Calu3 (cell line): ENCODE measurements at regions not wholly inside any gene's neighbourhood (a gene's known extent, or its start where the extent isn't known, plus 50 kb on each side); places are given as distances from the start of the nearest gene placed in this dataset.

ENCODE experiments used
- BruUV-seq: library from RNA; stranded (reverse); fragments of 400-500 nt; replicated peaks from 2 replicates; lab custom pipeline; 2021; lab: Mats Ljungman, UMichigan
- CTCF ChIA-PET: fragments of 300-600 bp; sonication (Branson Sonifier 250); formaldehyde crosslinking; loops from one replicate; lab custom pipeline; 2022; ENCODE audit warnings: antibody characterized with exemption; lab: Charles Lee
- DNase-seq: peaks from one replicate; pipeline ENCODE4 v3.0.0; 2022
- H3K27ac Mint-ChIP-seq: one replicate; pipeline ENCODE4 v1.8.0; 2022; ENCODE audit warnings: mixed read lengths; ENCODE audit not compliant: unreplicated experiment
- H3K27me3 Mint-ChIP-seq: one replicate; pipeline ENCODE4 v1.8.0; 2022; ENCODE audit warnings: mixed read lengths; ENCODE audit not compliant: unreplicated experiment
- H3K36me3 Mint-ChIP-seq: one replicate; pipeline ENCODE4 v1.8.0; 2022; ENCODE audit warnings: mild to moderate bottlenecking, moderate library complexity, mixed read lengths; ENCODE audit not compliant: insufficient read depth, unreplicated experiment
- H3K4me1 Mint-ChIP-seq: one replicate; pipeline ENCODE4 v1.8.0; 2022; ENCODE audit warnings: mild to moderate bottlenecking, low read depth, mixed read lengths; ENCODE audit not compliant: unreplicated experiment
- H3K4me3 Mint-ChIP-seq: one replicate; pipeline ENCODE4 v1.8.0; 2022; ENCODE audit warnings: mild to moderate bottlenecking, low read depth, moderate library complexity, mixed read lengths; ENCODE audit not compliant: unreplicated experiment
- H3K9me3 Mint-ChIP-seq: one replicate; pipeline ENCODE4 v1.8.0; 2022; ENCODE audit warnings: low read depth, mixed read lengths; ENCODE audit not compliant: unreplicated experiment
- CTCF ChIP-seq: fragments of 200-600 bp; IDR thresholded peaks from one replicate; pipeline ENCODE4 v1.8.0; 2022; ENCODE audit warnings: antibody characterized with exemption; ENCODE audit not compliant: unreplicated experiment
- intact Hi-C: fragments of 100-400 bp; cut with micrococcal nuclease; formaldehyde crosslinking; loops from one replicate; pipeline ENCODE4 v1.10.0; 2022; ENCODE audit not compliant: unreplicated experiment

- TF ChIP-seq CTCF, result no peak
- BruUV-seq, result no TSS peak
- no peak for DNase-seq
- Mint-ChIP-seq H3K36me3 (no peaks in the 10 kb centered on the region), H3K27me3 (no peaks in the 10 kb centered on the region), H3K4me1 (no peaks in the 10 kb centered on the region), H3K27ac (no peak overlapping the region), H3K4me3 (no peak overlapping the region), H3K9me3 (no peaks in the 10 kb centered on the region)
- intact Hi-C loops, result no loop called here
- CTCF ChIA-PET, result no interaction called here
Measured at GRCh38 chr9:22649384-22649783, 202.8 kb downstream of the DMRTA1 start.

- intact Hi-C loops, result no loop called here
- Mint-ChIP-seq H3K36me3 (no peaks in the 10 kb centered on the region), H3K4me3 (no peak overlapping the region), H3K27me3 (no peaks in the 10 kb centered on the region), H3K9me3 (no peaks in the 10 kb centered on the region), H3K27ac (no peak overlapping the region), H3K4me1 (no peaks in the 10 kb centered on the region)
- TF ChIP-seq CTCF, result no peak
- CTCF ChIA-PET, result no interaction called here
- no TSS peak for BruUV-seq
- no peak for DNase-seq
Measured at GRCh38 chr9:22650145-22650544, 203.5 kb downstream of the DMRTA1 start.

GRCh38 chr9:22650946-22651345 lies 204.3 kb downstream of the DMRTA1 start:
- H3K4me3 Mint-ChIP-seq, result no peak overlapping the region
- no peak overlapping the region for H3K27ac Mint-ChIP-seq
- H3K4me1 Mint-ChIP-seq, result no peaks in the 10 kb centered on the region
- DNase-seq, result no peak
- H3K27me3 Mint-ChIP-seq, result no peaks in the 10 kb centered on the region
- H3K36me3 Mint-ChIP-seq, result no peaks in the 10 kb centered on the region
- CTCF ChIA-PET, result no interaction called here
- intact Hi-C loops, result no loop called here
- no peaks in the 10 kb centered on the region for H3K9me3 Mint-ChIP-seq
- BruUV-seq, result no TSS peak
- no peak for TF ChIP-seq CTCF

- H3K27ac Mint-ChIP-seq, result no peak overlapping the region
- no peaks in the 10 kb centered on the region for H3K36me3 Mint-ChIP-seq
- H3K4me3 Mint-ChIP-seq, result no peak overlapping the region
- no TSS peak for BruUV-seq
- H3K27me3 Mint-ChIP-seq, result no peaks in the 10 kb centered on the region
- CTCF ChIA-PET, result no interaction called here
- intact Hi-C loops, result no loop called here
- no peak for TF ChIP-seq CTCF
- no peaks in the 10 kb centered on the region for H3K4me1 Mint-ChIP-seq
- no peak for DNase-seq
- H3K9me3 Mint-ChIP-seq, result no peaks in the 10 kb centered on the region
Measured at GRCh38 chr9:22654833-22655232, 208.2 kb downstream of the DMRTA1 start.
